Endothelial cell of umbilical vein (primary cell): ENCODE measurements at regions not wholly inside any gene's neighbourhood (a gene's known extent, or its start where the extent isn't known, plus 50 kb on each side); places are given as distances from the start of the nearest gene placed in this dataset.

Experiments used
- BruUV-seq: library from RNA; stranded (reverse); fragments of 400-500 nt; replicated peaks from 2 replicates; lab custom pipeline; 2021; lab: Mats Ljungman, UMichigan
- CTCF ChIA-PET: fragments of 300-600, 350-600 bp; sonication (Branson Sonifier 250); formaldehyde crosslinking; loops from one replicate; lab custom pipeline; 2021; ENCODE audit warnings: antibody characterized with exemption, inconsistent platforms; lab: Charles Lee
- POLR2A ChIA-PET: fragments of 300-600, 350-600 bp; sonication (Branson Sonifier 250); formaldehyde crosslinking; loops from one replicate; lab custom pipeline; 2021; ENCODE audit warnings: antibody characterized with exemption, inconsistent platforms; lab: Charles Lee
- DNase-seq: peaks from one replicate; pipeline ENCODE4 v3.0.0-alpha.2; 2011; ENCODE audit warnings: low read depth, low spot score
- FAIRE-seq: peaks from 2 replicates; lab custom pipeline; 2011; peaks lifted over from hg19 to GRCh38; lab: Jason Lieb, UNC
- H2AFZ ChIP-seq: 2 replicates; pipeline ENCODE4 v1.6.0; 2012; ENCODE audit warnings: low read depth, low read length, control low read depth, inconsistent platforms
- H3K27ac ChIP-seq: 2 replicates; pipeline ENCODE4 v1.5.1; 2011; ENCODE audit warnings: low read depth, mild to moderate bottlenecking, control low read depth, low read length, moderate library complexity; ENCODE audit not compliant: insufficient read depth
- H3K27me3 ChIP-seq, 2 experiments: 2 replicates each; pipeline versions ENCODE4 v1.6.0 to v1.6.1; 2011; ENCODE audit warnings: low read length in 2 of 2, mixed read lengths in 1 of 2; ENCODE audit not compliant: control insufficient read depth in 2 of 2, insufficient read depth in 2 of 2
- H3K36me3 ChIP-seq, 2 experiments: 2 replicates in 1 of 2; 3 replicates in 1 of 2; pipeline ENCODE4 v1.5.1; 2011; ENCODE audit warnings: low read length in 2 of 2, mild to moderate bottlenecking in 1 of 2, moderate library complexity in 1 of 2; ENCODE audit not compliant: control insufficient read depth in 2 of 2, insufficient read depth in 2 of 2; ENCODE audit errors: extremely low read depth in 1 of 2
- H3K4me1 ChIP-seq: 3 replicates; pipeline ENCODE4 v1.5.1; 2011; ENCODE audit warnings: mild to moderate bottlenecking, low read length; ENCODE audit not compliant: control insufficient read depth, insufficient read depth; ENCODE audit errors: extremely low read depth
- H3K4me2 ChIP-seq: 2 replicates; pipeline ENCODE4 v1.6.1; 2011; ENCODE audit warnings: low read length, control low read depth, mixed read lengths; ENCODE audit not compliant: insufficient read depth
- H3K4me3 ChIP-seq, 3 experiments: fragments of 200-600 bp in 1 of 3; sonication (generic), shearing (Covaris generic) in 1 of 3; replicated peaks in 1 of 3; 2 replicates each; pipeline ENCODE4 v1.5.1; 2011 to 2016; ENCODE audit warnings: control low read depth in 3 of 3, low read length in 3 of 3, mild to moderate bottlenecking in 2 of 3, inconsistent platforms in 1 of 3, low read depth in 1 of 3, moderate library complexity in 1 of 3; ENCODE audit not compliant: insufficient read depth in 1 of 3
- H3K79me2 ChIP-seq: 2 replicates; pipeline ENCODE4 v1.6.0; 2012; ENCODE audit warnings: low read length, inconsistent platforms; ENCODE audit not compliant: control insufficient read depth, insufficient read depth
- H3K9ac ChIP-seq: replicated peaks from 2 replicates; pipeline ENCODE3; 2011; ENCODE audit warnings: low read length, control low read depth; ENCODE audit not compliant: insufficient read depth; ENCODE audit errors: extremely low read depth
- H3K9me1 ChIP-seq: replicated peaks from 3 replicates; pipeline ENCODE4 v1.6.0; 2011; ENCODE audit warnings: mild to moderate bottlenecking, low read length; ENCODE audit not compliant: control insufficient read depth, insufficient read depth; ENCODE audit errors: extremely low read depth
- H3K9me3 ChIP-seq: replicated peaks from 2 replicates; pipeline ENCODE4 v1.5.1; 2012; ENCODE audit warnings: low read length, inconsistent platforms; ENCODE audit not compliant: control insufficient read depth, insufficient read depth
- H4K20me1 ChIP-seq: replicated peaks from 2 replicates; pipeline ENCODE3; 2011; ENCODE audit warnings: mild to moderate bottlenecking, low read length; ENCODE audit not compliant: control insufficient read depth, insufficient read depth; ENCODE audit errors: extremely low read depth
- EZH2 ChIP-seq: IDR thresholded peaks from 2 replicates; pipeline ENCODE4 v1.6.1; 2012; ENCODE audit warnings: borderline replicate concordance, low read depth, mild to moderate bottlenecking, moderate library complexity, low read length, inconsistent platforms; ENCODE audit not compliant: severe bottlenecking
- FOS ChIP-seq: IDR thresholded peaks from 2 replicates; pipeline ENCODE4 v1.6.1; 2011; ENCODE audit warnings: mild to moderate bottlenecking, low read length, moderate library complexity, borderline replicate concordance; ENCODE audit not compliant: insufficient read depth
- GATA2 ChIP-seq: IDR thresholded peaks from 2 replicates; pipeline ENCODE4 v1.7.0; 2011; ENCODE audit warnings: low read depth, mild to moderate bottlenecking, moderate library complexity, mixed read lengths, low read length; ENCODE audit not compliant: insufficient read length, insufficient read depth
- JUN ChIP-seq: IDR thresholded peaks from 2 replicates; pipeline ENCODE4 v1.6.1; 2011; ENCODE audit warnings: borderline replicate concordance, low read depth; ENCODE audit not compliant: insufficient read length, insufficient read depth
- MYC ChIP-seq: IDR thresholded peaks from one replicate; pipeline ENCODE4 v1.6.1; 2011; ENCODE audit warnings: mild to moderate bottlenecking, low read depth, low read length
- POLR2A ChIP-seq: IDR thresholded peaks from 2 replicates; pipeline ENCODE4 v1.6.1; 2012; ENCODE audit warnings: low read depth, mild to moderate bottlenecking, control low read depth, low read length
- POLR2AphosphoS5 ChIP-seq: IDR thresholded peaks from 2 replicates; pipeline ENCODE4 v1.6.1; 2012; ENCODE audit warnings: low read depth, mild to moderate bottlenecking, control low read depth, low read length, moderate library complexity; ENCODE audit not compliant: insufficient read depth
- dilution Hi-C: fragments of 300-500 bp; cut with MboI; formaldehyde crosslinking; loops from one replicate; pipeline ENCODE4 v1.15.0; 2019; ENCODE audit warnings: low sequenced_read_pairs; ENCODE audit not compliant: extremely low pct_ligation_motif_present
- intact Hi-C: fragments of 100-400 bp; cut with micrococcal nuclease; formaldehyde crosslinking; loops from one replicate; pipeline ENCODE4 v1.10.0; 2022
- TF ChIP-seq, protein P1 (sequence below): IDR thresholded peaks from 2 replicates; pipeline ENCODE4 v1.6.1; 2011; ENCODE audit not compliant: insufficient read depth, insufficient read length
- TF ChIP-seq, protein P2 (sequence below), 2 donors: IDR thresholded peaks; 1 replicate in 1 of 2; 2 replicates in 1 of 2; pipeline ENCODE4 v1.5.1; 2011; ENCODE audit warnings: low read length in 2 of 2, mild to moderate bottlenecking in 2 of 2, moderate library complexity in 2 of 2, control low read depth in 1 of 2, inconsistent platforms in 1 of 2, low read depth in 1 of 2; ENCODE audit not compliant: insufficient read depth in 1 of 2; ENCODE audit errors: extremely low read depth in 1 of 2

DNA sequence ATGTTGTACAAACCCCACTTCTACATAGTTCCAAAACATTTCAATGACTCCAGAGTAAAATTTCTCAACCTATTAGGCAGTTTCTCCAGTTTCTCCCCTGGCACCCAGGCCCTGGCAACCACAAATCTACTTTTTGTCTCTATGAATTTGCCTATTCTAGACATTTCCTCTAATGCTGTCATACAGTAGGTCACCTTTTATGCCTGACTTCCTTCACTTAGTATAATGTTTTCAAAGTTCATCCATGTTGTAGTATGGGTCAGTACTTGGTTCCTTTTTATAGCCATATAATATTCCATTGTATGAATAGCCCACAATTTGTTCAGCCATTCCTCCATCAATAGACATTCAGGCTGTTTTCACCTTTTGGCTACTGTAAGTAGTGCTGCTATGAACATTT lies 67.0 kb downstream of the SPRING1 start:
- Histone ChIP-seq H3K9ac (no peak overlapping the region), H3K9me3 (no peaks in the 10 kb centered on the region), H3K4me1 (peaks cover 5% of the 10 kb centered on the region), H4K20me1 (no peaks in the 10 kb centered on the region), H3K79me2 (no peaks in the 10 kb centered on the region), H3K27ac (no peak overlapping the region), H3K36me3 (no peaks in the 10 kb centered on the region), H3K4me3 (no peak overlapping the region), H3K9me1 (no peaks in the 10 kb centered on the region), H3K4me2 (no peak overlapping the region), H2AFZ (no peak overlapping the region), H3K27me3 (no peaks in the 10 kb centered on the region)
- no peak for FAIRE-seq
- ChIA-PET POLR2A (no interaction called here), CTCF (no interaction called here)
- no TSS peak for BruUV-seq
- intact Hi-C loops (no loop called here), dilution Hi-C loops (no loop called here)
- no peak for TF ChIP-seq POLR2AphosphoS5
- no peak for TF ChIP-seq JUN
- TF ChIP-seq GATA2: no peak
- no peak for TF ChIP-seq MYC
- TF ChIP-seq EZH2: no peak
- TF ChIP-seq, protein P1, sequence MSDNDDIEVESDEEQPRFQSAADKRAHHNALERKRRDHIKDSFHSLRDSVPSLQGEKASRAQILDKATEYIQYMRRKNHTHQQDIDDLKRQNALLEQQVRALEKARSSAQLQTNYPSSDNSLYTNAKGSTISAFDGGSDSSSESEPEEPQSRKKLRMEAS: no peak
- TF ChIP-seq, protein P2, sequence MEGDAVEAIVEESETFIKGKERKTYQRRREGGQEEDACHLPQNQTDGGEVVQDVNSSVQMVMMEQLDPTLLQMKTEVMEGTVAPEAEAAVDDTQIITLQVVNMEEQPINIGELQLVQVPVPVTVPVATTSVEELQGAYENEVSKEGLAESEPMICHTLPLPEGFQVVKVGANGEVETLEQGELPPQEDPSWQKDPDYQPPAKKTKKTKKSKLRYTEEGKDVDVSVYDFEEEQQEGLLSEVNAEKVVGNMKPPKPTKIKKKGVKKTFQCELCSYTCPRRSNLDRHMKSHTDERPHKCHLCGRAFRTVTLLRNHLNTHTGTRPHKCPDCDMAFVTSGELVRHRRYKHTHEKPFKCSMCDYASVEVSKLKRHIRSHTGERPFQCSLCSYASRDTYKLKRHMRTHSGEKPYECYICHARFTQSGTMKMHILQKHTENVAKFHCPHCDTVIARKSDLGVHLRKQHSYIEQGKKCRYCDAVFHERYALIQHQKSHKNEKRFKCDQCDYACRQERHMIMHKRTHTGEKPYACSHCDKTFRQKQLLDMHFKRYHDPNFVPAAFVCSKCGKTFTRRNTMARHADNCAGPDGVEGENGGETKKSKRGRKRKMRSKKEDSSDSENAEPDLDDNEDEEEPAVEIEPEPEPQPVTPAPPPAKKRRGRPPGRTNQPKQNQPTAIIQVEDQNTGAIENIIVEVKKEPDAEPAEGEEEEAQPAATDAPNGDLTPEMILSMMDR (IDR thresholded peaks at IDR 0.05; ENCODE audit: extremely low read depth in 1 of 2, insufficient read depth in 1 of 2, low read depth in 1 of 2, low read length in 2 of 2): no peak
- no peak for TF ChIP-seq POLR2A
- no peak for TF ChIP-seq FOS
- DNase-seq: no peak
